Panc1 (cell line): ENCODE measurements at regions not wholly inside any gene's neighbourhood (a gene's known extent, or its start where the extent isn't known, plus 50 kb on each side); places are given as distances from the start of the nearest gene placed in this dataset.

Source experiments
- POLR2AphosphoS5 ChIP-seq: IDR thresholded peaks from 2 replicates; pipeline ENCODE4 v1.6.1; 2012; ENCODE audit warnings: mild to moderate bottlenecking, low read depth, low read length, moderate library complexity
- TF ChIP-seq, protein P1 (sequence below): fragments of 450-650 bp; IDR thresholded peaks from 2 replicates; pipeline ENCODE4 v1.5.1; 2017; ENCODE audit warnings: mild to moderate bottlenecking

DNA sequence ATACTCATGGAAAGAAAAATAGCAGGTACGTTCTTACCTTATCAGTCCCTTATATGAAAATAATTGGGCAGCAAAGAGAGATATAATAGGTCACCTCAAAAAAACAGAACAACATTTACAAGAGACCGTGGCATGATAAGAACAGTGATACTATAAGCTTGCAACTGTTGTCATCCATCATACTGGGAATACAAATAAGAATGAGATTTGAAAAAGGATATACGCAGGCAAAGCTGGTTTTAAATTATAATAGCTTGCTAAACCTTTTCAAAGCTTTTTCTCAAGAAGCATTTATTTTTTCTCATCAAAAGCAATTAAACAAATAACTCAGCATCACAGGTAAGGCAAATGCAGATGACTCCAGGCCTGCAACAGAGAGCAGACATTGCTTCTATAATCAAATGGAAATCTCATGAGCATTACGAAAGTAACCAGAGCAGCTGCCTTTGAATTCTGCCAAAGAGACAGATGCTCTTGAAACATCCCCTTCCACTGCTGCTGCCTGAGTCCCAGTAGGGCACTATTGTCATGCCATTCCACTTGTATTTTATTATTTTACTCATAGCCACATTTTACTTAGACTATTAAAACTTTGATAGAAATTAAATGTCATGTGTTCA lies 620.6 kb upstream of the GNPDA2 start:
- TF ChIP-seq POLR2AphosphoS5, result no peak
- TF ChIP-seq, protein P1, sequence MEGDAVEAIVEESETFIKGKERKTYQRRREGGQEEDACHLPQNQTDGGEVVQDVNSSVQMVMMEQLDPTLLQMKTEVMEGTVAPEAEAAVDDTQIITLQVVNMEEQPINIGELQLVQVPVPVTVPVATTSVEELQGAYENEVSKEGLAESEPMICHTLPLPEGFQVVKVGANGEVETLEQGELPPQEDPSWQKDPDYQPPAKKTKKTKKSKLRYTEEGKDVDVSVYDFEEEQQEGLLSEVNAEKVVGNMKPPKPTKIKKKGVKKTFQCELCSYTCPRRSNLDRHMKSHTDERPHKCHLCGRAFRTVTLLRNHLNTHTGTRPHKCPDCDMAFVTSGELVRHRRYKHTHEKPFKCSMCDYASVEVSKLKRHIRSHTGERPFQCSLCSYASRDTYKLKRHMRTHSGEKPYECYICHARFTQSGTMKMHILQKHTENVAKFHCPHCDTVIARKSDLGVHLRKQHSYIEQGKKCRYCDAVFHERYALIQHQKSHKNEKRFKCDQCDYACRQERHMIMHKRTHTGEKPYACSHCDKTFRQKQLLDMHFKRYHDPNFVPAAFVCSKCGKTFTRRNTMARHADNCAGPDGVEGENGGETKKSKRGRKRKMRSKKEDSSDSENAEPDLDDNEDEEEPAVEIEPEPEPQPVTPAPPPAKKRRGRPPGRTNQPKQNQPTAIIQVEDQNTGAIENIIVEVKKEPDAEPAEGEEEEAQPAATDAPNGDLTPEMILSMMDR, result no peak
